ENCODE measurements at regions not wholly inside any gene's neighbourhood (a gene's known extent, or its start where the extent isn't known, plus 50 kb on each side); places are given as distances from the start of the nearest gene placed in this dataset.
"Not testable (repeated sequence)": the region's sequence is repeated elsewhere in the genome, so short reads cannot be mapped to it uniquely, and the experiment has no call there.

GRCh38 chr9:88917375-88917774, 73.9 kb upstream of the S1PR3 start:
- Histone ChIP-seq H2AFZ (ENCODE audit: low read depth) (no peak overlapping the region), H3K79me2 (ENCODE audit: insufficient read depth, low read depth) (no peaks in the 10 kb centered on the region), H3K27me3 (ENCODE audit: insufficient read depth, low read depth) (no peaks in the 10 kb centered on the region), H3K27ac (no peak overlapping the region), H3K36me3 (ENCODE audit: insufficient read depth) (no peaks in the 10 kb centered on the region), H3K4me2 (no peak overlapping the region), H4K20me1 (ENCODE audit: insufficient read depth) (no peaks in the 10 kb centered on the region), H3K4me3 (IDR thresholded peaks at IDR 0.05; ENCODE audit: insufficient read depth, low read depth, low read length) (no peak overlapping the region), H3K9ac (no peak overlapping the region), H3K4me1 (ENCODE audit: low read depth, poor library complexity, severe bottlenecking) (peaks cover 13% of the 10 kb centered on the region)
- TF ChIP-seq CTCF (conservative IDR thresholded peaks at IDR 0.05; ENCODE audit: low read depth, low read length), result no peak

- peaks cover 21% of the 10 kb centered on the region for H3K4me1 ChIP-seq (ENCODE audit: low read depth, poor library complexity, severe bottlenecking)
- not testable (repeated sequence) for H4K20me1 ChIP-seq (ENCODE audit: insufficient read depth); H3K79me2 ChIP-seq (ENCODE audit: insufficient read depth, low read depth); H3K9ac ChIP-seq; H3K27ac ChIP-seq; H2AFZ ChIP-seq (ENCODE audit: low read depth); H3K4me2 ChIP-seq; H3K4me3 ChIP-seq (IDR thresholded peaks at IDR 0.05; ENCODE audit: insufficient read depth, low read depth, low read length); H3K27me3 ChIP-seq (ENCODE audit: insufficient read depth, low read depth); H3K36me3 ChIP-seq (ENCODE audit: insufficient read depth)
These were observed 72.7 kb upstream of the S1PR3 start for GRCh38 chr9:88918537-88918936.

- H3K9ac ChIP-seq, result no peak overlapping the region
- no peak overlapping the region for H3K27ac ChIP-seq
- H2AFZ ChIP-seq (ENCODE audit: low read depth), result no peak overlapping the region
- H4K20me1 ChIP-seq (ENCODE audit: insufficient read depth), result no peaks in the 10 kb centered on the region
- no peak overlapping the region for H3K4me3 ChIP-seq (IDR thresholded peaks at IDR 0.05; ENCODE audit: insufficient read depth, low read depth, low read length)
- no peaks in the 10 kb centered on the region for H3K79me2 ChIP-seq (ENCODE audit: insufficient read depth, low read depth)
- no peaks in the 10 kb centered on the region; the same call in 1 of the 2 replicates for H3K27me3 ChIP-seq (ENCODE audit: insufficient read depth, low read depth)
- peaks cover 21% of the 10 kb centered on the region for H3K4me1 ChIP-seq (ENCODE audit: low read depth, poor library complexity, severe bottlenecking)
- no peak overlapping the region for H3K4me2 ChIP-seq
- no peak for TF ChIP-seq CTCF (conservative IDR thresholded peaks at IDR 0.05; ENCODE audit: low read depth, low read length)
- no peaks in the 10 kb centered on the region for H3K36me3 ChIP-seq (ENCODE audit: insufficient read depth)
These were observed 70.6 kb upstream of the S1PR3 start for GRCh38 chr9:88920645-88921044.

GRCh38 chr9:88922091-88922490, 69.2 kb upstream of the S1PR3 start:
- peaks cover 21% of the 10 kb centered on the region for H3K4me1 ChIP-seq (ENCODE audit: low read depth, poor library complexity, severe bottlenecking)
- H3K27me3 ChIP-seq (ENCODE audit: insufficient read depth, low read depth), result no peaks in the 10 kb centered on the region; the same call in 1 of the 2 replicates
- H3K79me2 ChIP-seq (ENCODE audit: insufficient read depth, low read depth), result no peaks in the 10 kb centered on the region
- H4K20me1 ChIP-seq (ENCODE audit: insufficient read depth), result no peaks in the 10 kb centered on the region
- peak overlapping the region; percentile 47 for H3K4me2 ChIP-seq
- no peaks in the 10 kb centered on the region for H3K36me3 ChIP-seq (ENCODE audit: insufficient read depth)
- H2AFZ ChIP-seq (ENCODE audit: low read depth), result no peak overlapping the region
- H3K27ac ChIP-seq, result no peak overlapping the region
- no peak overlapping the region for H3K9ac ChIP-seq
- TF ChIP-seq CTCF (conservative IDR thresholded peaks at IDR 0.05; ENCODE audit: low read depth, low read length), result no peak
- no peak overlapping the region for H3K4me3 ChIP-seq (IDR thresholded peaks at IDR 0.05; ENCODE audit: insufficient read depth, low read depth, low read length)

- Histone ChIP-seq H2AFZ (ENCODE audit: low read depth) (no peak overlapping the region), H3K4me1 (ENCODE audit: low read depth, poor library complexity, severe bottlenecking) (peaks cover 26% of the 10 kb centered on the region), H3K4me3 (IDR thresholded peaks at IDR 0.05; ENCODE audit: insufficient read depth, low read depth, low read length) (no peak overlapping the region), H3K36me3 (ENCODE audit: insufficient read depth) (no peaks in the 10 kb centered on the region), H3K9ac (no peak overlapping the region), H3K4me2 (no peak overlapping the region), H4K20me1 (ENCODE audit: insufficient read depth) (no peaks in the 10 kb centered on the region), H3K27ac (no peak overlapping the region), H3K27me3 (ENCODE audit: insufficient read depth, low read depth) (no peaks in the 10 kb centered on the region; the same call in 1 of the 2 replicates), H3K79me2 (ENCODE audit: insufficient read depth, low read depth) (no peaks in the 10 kb centered on the region)
- TF ChIP-seq CTCF (conservative IDR thresholded peaks at IDR 0.05; ENCODE audit: low read depth, low read length), result no peak
These were observed 68.2 kb upstream of the S1PR3 start for GRCh38 chr9:88923092-88923491.

Data from KMS-11 (cell line).